ENCODE measurements at regions not wholly inside any gene's neighbourhood (a gene's known extent, or its start where the extent isn't known, plus 50 kb on each side); places are given as distances from the start of the nearest gene placed in this dataset.

- Mint-ChIP-seq H3K36me3 (ENCODE audit: low read depth) (no peaks in the 10 kb centered on the region), H3K4me1 (ENCODE audit: low read depth) (peaks cover 5% of the 10 kb centered on the region), H3K27me3 (ENCODE audit: low read depth) (peaks cover 3% of the 10 kb centered on the region), H3K4me3 (no peak overlapping the region), H3K9me3 (ENCODE audit: insufficient read depth) (peaks cover 5% of the 10 kb centered on the region), H3K27ac (no peak overlapping the region)
- ChIA-PET CTCF (interaction anchor here (0.5 kb wide), 1 partner anchor 332 kb away, joined by 3 read pairs; no protein-coding TSS in a partner anchor), POLR2A (no interaction called here)
- ATAC-seq (no peak), DNase-seq (no peak)
Measured at GRCh38 chr18:56245866-56246580, 392.4 kb downstream of the TXNL1 start.

- Mint-ChIP-seq H3K9me3 (ENCODE audit: insufficient read depth) (no peaks in the 10 kb centered on the region), H3K27me3 (ENCODE audit: low read depth) (peaks cover 4% of the 10 kb centered on the region), H3K4me3 (no peak overlapping the region), H3K4me1 (ENCODE audit: low read depth) (no peaks in the 10 kb centered on the region), H3K27ac (no peak overlapping the region), H3K36me3 (ENCODE audit: low read depth) (no peaks in the 10 kb centered on the region)
- POLR2A ChIA-PET = no interaction called here
- DNase-seq = no peak
- no peak for ATAC-seq
- CTCF ChIA-PET = no interaction called here
Measured at GRCh38 chr18:56240405-56240804, 398.0 kb downstream of the TXNL1 start.

- no peak overlapping the region for H3K4me3 Mint-ChIP-seq
- DNase-seq = no peak
- POLR2A ChIA-PET = no interaction called here
- no peak for ATAC-seq
- no peaks in the 10 kb centered on the region for H3K4me1 Mint-ChIP-seq (ENCODE audit: low read depth)
- peaks cover 10% of the 10 kb centered on the region for H3K27me3 Mint-ChIP-seq (ENCODE audit: low read depth)
- H3K9me3 Mint-ChIP-seq (ENCODE audit: insufficient read depth) = no peaks in the 10 kb centered on the region
- CTCF ChIA-PET = no interaction called here
- no peaks in the 10 kb centered on the region for H3K36me3 Mint-ChIP-seq (ENCODE audit: low read depth)
- no peak overlapping the region for H3K27ac Mint-ChIP-seq
Measured at GRCh38 chr18:56238576-56238975, 399.8 kb downstream of the TXNL1 start.

- H3K4me3 Mint-ChIP-seq = no peak overlapping the region
- H3K9me3 Mint-ChIP-seq (ENCODE audit: insufficient read depth) = no peaks in the 10 kb centered on the region
- H3K27me3 Mint-ChIP-seq (ENCODE audit: low read depth) = peaks cover 10% of the 10 kb centered on the region
- ChIA-PET POLR2A (no interaction called here), CTCF (no interaction called here)
- no peaks in the 10 kb centered on the region for H3K4me1 Mint-ChIP-seq (ENCODE audit: low read depth)
- no peak overlapping the region for H3K27ac Mint-ChIP-seq
- no peak for ATAC-seq
- no peak for DNase-seq
- H3K36me3 Mint-ChIP-seq (ENCODE audit: low read depth) = no peaks in the 10 kb centered on the region
Measured at GRCh38 chr18:56235481-56236013, 402.8 kb downstream of the TXNL1 start.

GRCh38 chr18:56235071-56235470 lies 403.3 kb downstream of the TXNL1 start:
- H3K27ac Mint-ChIP-seq = no peak overlapping the region
- H3K36me3 Mint-ChIP-seq (ENCODE audit: low read depth) = no peaks in the 10 kb centered on the region
- CTCF ChIA-PET = no interaction called here
- no peak for DNase-seq
- H3K9me3 Mint-ChIP-seq (ENCODE audit: insufficient read depth) = no peaks in the 10 kb centered on the region
- no peak for ATAC-seq
- peaks cover 10% of the 10 kb centered on the region for H3K27me3 Mint-ChIP-seq (ENCODE audit: low read depth)
- POLR2A ChIA-PET = no interaction called here
- H3K4me3 Mint-ChIP-seq = no peak overlapping the region
- H3K4me1 Mint-ChIP-seq (ENCODE audit: low read depth) = no peaks in the 10 kb centered on the region

GRCh38 chr18:56233595-56233994 lies 404.8 kb downstream of the TXNL1 start:
- POLR2A ChIA-PET = no interaction called here
- DNase-seq (no peak), ATAC-seq (no peak)
- H3K4me3 Mint-ChIP-seq = no peak overlapping the region
- H3K27me3 Mint-ChIP-seq (ENCODE audit: low read depth) = peaks cover 10% of the 10 kb centered on the region
- H3K36me3 Mint-ChIP-seq (ENCODE audit: low read depth) = no peaks in the 10 kb centered on the region
- no peaks in the 10 kb centered on the region for H3K9me3 Mint-ChIP-seq (ENCODE audit: insufficient read depth)
- CTCF ChIA-PET = no interaction called here
- no peaks in the 10 kb centered on the region for H3K4me1 Mint-ChIP-seq (ENCODE audit: low read depth)
- no peak overlapping the region for H3K27ac Mint-ChIP-seq

- CTCF ChIA-PET = no interaction called here
- H3K4me3 Mint-ChIP-seq = no peak overlapping the region
- no peaks in the 10 kb centered on the region for H3K4me1 Mint-ChIP-seq (ENCODE audit: low read depth)
- ATAC-seq = no peak
- POLR2A ChIA-PET = no interaction called here
- H3K36me3 Mint-ChIP-seq (ENCODE audit: low read depth) = no peaks in the 10 kb centered on the region
- H3K9me3 Mint-ChIP-seq (ENCODE audit: insufficient read depth) = no peaks in the 10 kb centered on the region
- DNase-seq = no peak
- H3K27me3 Mint-ChIP-seq (ENCODE audit: low read depth) = no peaks in the 10 kb centered on the region
- H3K27ac Mint-ChIP-seq = no peak overlapping the region
Measured at GRCh38 chr18:56226025-56226424, 412.4 kb downstream of the TXNL1 start.

- POLR2A ChIA-PET = no interaction called here
- Mint-ChIP-seq H3K4me1 (ENCODE audit: low read depth) (no peaks in the 10 kb centered on the region), H3K9me3 (ENCODE audit: insufficient read depth) (no peaks in the 10 kb centered on the region), H3K27me3 (ENCODE audit: low read depth) (no peaks in the 10 kb centered on the region), H3K36me3 (ENCODE audit: low read depth) (no peaks in the 10 kb centered on the region), H3K27ac (no peak overlapping the region), H3K4me3 (no peak overlapping the region)
- CTCF ChIA-PET = no interaction called here
- no peak for ATAC-seq
- no peak for DNase-seq
Measured at GRCh38 chr18:56224669-56225561, 413.5 kb downstream of the TXNL1 start.

- H3K4me1 Mint-ChIP-seq (ENCODE audit: low read depth) = no peaks in the 10 kb centered on the region
- ATAC-seq = no peak
- ChIA-PET CTCF (no interaction called here), POLR2A (no interaction called here)
- H3K27ac Mint-ChIP-seq = no peak overlapping the region
- H3K27me3 Mint-ChIP-seq (ENCODE audit: low read depth) = no peaks in the 10 kb centered on the region
- no peaks in the 10 kb centered on the region for H3K9me3 Mint-ChIP-seq (ENCODE audit: insufficient read depth)
- DNase-seq = no peak
- H3K4me3 Mint-ChIP-seq = no peak overlapping the region
- no peaks in the 10 kb centered on the region for H3K36me3 Mint-ChIP-seq (ENCODE audit: low read depth)
Measured at GRCh38 chr18:56221195-56222065, 417.0 kb downstream of the TXNL1 start.

GRCh38 chr18:56217406-56217805 lies 421.0 kb downstream of the TXNL1 start:
- Mint-ChIP-seq H3K36me3 (ENCODE audit: low read depth) (no peaks in the 10 kb centered on the region), H3K4me1 (ENCODE audit: low read depth) (no peaks in the 10 kb centered on the region), H3K27ac (no peak overlapping the region), H3K4me3 (no peak overlapping the region), H3K9me3 (ENCODE audit: insufficient read depth) (no peaks in the 10 kb centered on the region), H3K27me3 (ENCODE audit: low read depth) (no peaks in the 10 kb centered on the region)
- POLR2A ChIA-PET = no interaction called here
- DNase-seq (no peak), ATAC-seq (no peak)
- CTCF ChIA-PET = no interaction called here

GRCh38 chr18:56214706-56215105 lies 423.7 kb downstream of the TXNL1 start:
- Mint-ChIP-seq H3K27me3 (ENCODE audit: low read depth) (no peaks in the 10 kb centered on the region), H3K9me3 (ENCODE audit: insufficient read depth) (no peaks in the 10 kb centered on the region), H3K36me3 (ENCODE audit: low read depth) (no peaks in the 10 kb centered on the region), H3K4me1 (ENCODE audit: low read depth) (no peaks in the 10 kb centered on the region), H3K27ac (no peak overlapping the region), H3K4me3 (no peak overlapping the region)
- ATAC-seq (no peak), DNase-seq (no peak)
- ChIA-PET POLR2A (no interaction called here), CTCF (no interaction called here)

GRCh38 chr18:56210520-56210919 lies 427.9 kb downstream of the TXNL1 start:
- no peaks in the 10 kb centered on the region for H3K36me3 Mint-ChIP-seq (ENCODE audit: low read depth)
- CTCF ChIA-PET = no interaction called here
- H3K9me3 Mint-ChIP-seq (ENCODE audit: insufficient read depth) = peaks cover 3% of the 10 kb centered on the region
- H3K27me3 Mint-ChIP-seq (ENCODE audit: low read depth) = no peaks in the 10 kb centered on the region
- POLR2A ChIA-PET = no interaction called here
- DNase-seq (no peak), ATAC-seq (no peak)
- no peaks in the 10 kb centered on the region for H3K4me1 Mint-ChIP-seq (ENCODE audit: low read depth)
- H3K27ac Mint-ChIP-seq = no peak overlapping the region
- no peak overlapping the region for H3K4me3 Mint-ChIP-seq

Measured in activated CD8-positive, alpha-beta T cell treated with anti-CD3 and anti-CD28 coated beads, Interleukin-2, amount 10 ng/mL, durations not matched to agents 7 days and 5 days (primary cell).